NCI-H187 treated with DMSO at 0.1 percent for 48 hours (cell line): ENCODE measurements at regions not wholly inside any gene's neighbourhood (a gene's known extent, or its start where the extent isn't known, plus 50 kb on each side); places are given as distances from the start of the nearest gene placed in this dataset.
A peak's percentile ranks its signal among the peaks of the same experiment; 100 is the strongest.
"Not testable (repeated sequence)": the region's sequence is repeated elsewhere in the genome, so short reads cannot be mapped to it uniquely, and the experiment has no call there.

Experiments used
- DNase-seq: peaks from one replicate; lab custom pipeline; 2025; lab: John Stamatoyannopoulos, UW

- DNase-seq: no peak
Observed at GRCh38 chr11:26898799-26899198, 95.1 kb upstream of the FIBIN start.

GRCh38 chr11:26901162-26901561, 92.8 kb upstream of the FIBIN start:
- DNase-seq: no peak

- no peak for DNase-seq
Observed at GRCh38 chr11:26904132-26904531, 89.8 kb upstream of the FIBIN start.

- no peak for DNase-seq
Observed at GRCh38 chr11:26904801-26905200, 89.1 kb upstream of the FIBIN start.

GRCh38 chr11:26905368-26905767, 88.5 kb upstream of the FIBIN start:
- DNase-seq: no peak

GRCh38 chr11:26909515-26909914, 84.4 kb upstream of the FIBIN start:
- DNase-seq: no peak

GRCh38 chr11:26909991-26910591, 83.8 kb upstream of the FIBIN start:
- DNase-seq: no peak

- DNase-seq: no peak
Observed at GRCh38 chr11:26914968-26915367, 78.9 kb upstream of the FIBIN start.

- no peak for DNase-seq
Observed at GRCh38 chr11:26916805-26917204, 77.1 kb upstream of the FIBIN start.

GRCh38 chr11:26928582-26928981, 65.3 kb upstream of the FIBIN start:
- no peak for DNase-seq

- no peak for DNase-seq
Observed at GRCh38 chr11:26929806-26930517, 64.0 kb upstream of the FIBIN start.

- no peak for DNase-seq
Observed at GRCh38 chr11:26930518-26931247, 63.2 kb upstream of the FIBIN start.

- peak; percentile 5 for DNase-seq
Observed at GRCh38 chr11:26931248-26931631, 62.7 kb upstream of the FIBIN start.

- no peak for DNase-seq
Observed at GRCh38 chr11:26931881-26932280, 62.0 kb upstream of the FIBIN start.

GRCh38 chr11:26936109-26936508, 57.8 kb upstream of the FIBIN start:
- no peak for DNase-seq

GRCh38 chr11:26937386-26937785, 56.5 kb upstream of the FIBIN start:
- no peak for DNase-seq

GRCh38 chr11:26940501-26940900, 53.4 kb upstream of the FIBIN start:
- not testable (repeated sequence) for DNase-seq

GRCh38 chr11:26942356-26942755, 51.6 kb upstream of the FIBIN start:
- DNase-seq: no peak

- no peak for DNase-seq
Observed at GRCh38 chr11:26943636-26944035, 50.3 kb upstream of the FIBIN start.
